ENCODE measurements at regions not wholly inside any gene's neighbourhood (a gene's known extent, or its start where the extent isn't known, plus 50 kb on each side); places are given as distances from the start of the nearest gene placed in this dataset.
"Not testable (repeated sequence)": the region's sequence is repeated elsewhere in the genome, so short reads cannot be mapped to it uniquely, and the experiment has no call there.

DNA sequence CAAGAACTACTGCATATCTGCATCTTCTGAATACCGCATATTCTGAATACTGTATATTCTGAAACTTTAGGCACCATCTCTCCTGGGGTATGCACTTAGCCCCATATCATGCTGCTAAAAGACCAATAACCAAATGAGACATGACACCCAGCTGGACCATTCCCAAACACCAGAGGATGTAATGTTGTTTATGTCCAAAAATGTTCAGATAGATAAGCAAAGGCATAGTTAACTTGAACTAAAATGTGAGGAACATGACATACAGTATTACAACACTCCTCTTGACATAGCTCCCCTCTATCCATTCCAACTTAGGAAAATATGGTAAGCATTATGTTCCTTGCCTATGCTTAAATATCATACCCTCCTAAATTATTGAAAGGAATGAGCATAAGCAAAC, 127.3 kb downstream of the TENT5A start:
- no peak for DNase-seq (ENCODE audit: low spot score)

- DNase-seq (ENCODE audit: low spot score), result no peak
Observed at GRCh38 chr6:81624453-81624852, 128.0 kb downstream of the TENT5A start.

GRCh38 chr6:81623106-81623759, 129.2 kb downstream of the TENT5A start:
- no peak for DNase-seq (ENCODE audit: low spot score)

- no peak for DNase-seq (ENCODE audit: low spot score)
Observed at GRCh38 chr6:81621816-81622395, 130.6 kb downstream of the TENT5A start.

DNA sequence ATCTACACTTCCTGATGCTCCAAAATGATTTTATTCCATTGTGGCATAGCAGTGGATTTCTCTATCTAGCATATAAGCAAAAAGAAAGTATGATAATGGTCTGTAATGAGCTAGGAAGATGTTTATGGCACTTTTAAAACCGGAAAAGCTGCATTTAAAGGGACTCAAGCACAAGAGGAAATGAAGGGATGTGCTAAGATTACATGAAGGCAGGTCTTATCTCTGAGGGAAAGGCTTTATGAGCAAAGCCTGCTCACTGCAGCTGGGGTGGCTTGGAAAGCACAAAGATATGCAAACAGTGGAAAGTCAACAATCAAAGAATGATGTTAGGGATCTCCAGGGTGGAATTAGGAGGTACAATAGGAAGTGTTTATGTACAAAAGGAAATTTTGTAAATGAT, 138.2 kb downstream of the TENT5A start:
- peak; percentile 63 for DNase-seq (ENCODE audit: low spot score)

DNA sequence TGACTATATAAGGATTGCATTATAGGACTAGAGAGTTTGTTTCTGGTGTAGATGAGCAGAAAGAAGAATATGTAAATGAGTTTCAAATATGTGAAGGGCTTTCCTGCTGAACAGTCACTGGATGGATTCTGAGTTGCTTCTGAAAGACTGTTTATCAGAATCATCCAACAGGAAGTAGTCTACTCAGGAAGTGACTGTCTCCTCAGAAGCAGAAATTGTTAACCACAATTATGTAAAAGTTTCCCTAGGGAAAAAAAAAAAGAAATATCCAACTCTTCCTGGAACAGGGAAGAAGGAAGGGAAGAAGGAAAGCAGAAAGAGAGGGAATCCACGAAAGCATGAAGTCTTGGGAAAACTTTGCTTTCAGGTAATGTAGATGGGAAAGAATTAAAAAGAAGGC, 138.9 kb downstream of the TENT5A start:
- peak; percentile 53 for DNase-seq (ENCODE audit: low spot score)

DNA sequence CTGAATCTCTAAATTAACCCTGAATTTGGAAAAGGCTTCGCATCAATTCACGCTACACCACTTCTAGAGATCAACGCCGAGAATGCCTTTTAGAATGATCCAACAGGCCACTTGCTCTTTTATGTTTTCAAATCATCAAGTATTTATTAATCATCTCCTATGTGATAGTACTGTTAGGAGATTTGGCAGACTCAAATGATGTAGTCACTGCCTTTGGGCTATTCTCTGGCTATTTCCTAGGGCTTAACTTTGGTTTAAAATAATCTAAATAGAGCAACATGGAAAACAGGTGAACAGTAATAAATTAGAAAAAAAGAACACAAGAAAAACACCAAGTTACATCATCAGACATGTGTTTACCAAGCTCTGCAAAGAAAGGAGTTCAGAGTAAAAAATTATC, 140.3 kb downstream of the TENT5A start:
- DNase-seq (ENCODE audit: low spot score), result no peak

GRCh38 chr6:81609736-81610135, 142.7 kb downstream of the TENT5A start:
- no peak for DNase-seq (ENCODE audit: low spot score)

GRCh38 chr6:81608776-81609175, 143.7 kb downstream of the TENT5A start:
- DNase-seq (ENCODE audit: low spot score), result no peak

GRCh38 chr6:81606965-81607381, 145.5 kb downstream of the TENT5A start:
- no peak for DNase-seq (ENCODE audit: low spot score)

GRCh38 chr6:81605526-81605925, 147.0 kb downstream of the TENT5A start:
- no peak for DNase-seq (ENCODE audit: low spot score)

GRCh38 chr6:81601918-81602317, 150.6 kb downstream of the TENT5A start:
- no peak for DNase-seq (ENCODE audit: low spot score)

DNA sequence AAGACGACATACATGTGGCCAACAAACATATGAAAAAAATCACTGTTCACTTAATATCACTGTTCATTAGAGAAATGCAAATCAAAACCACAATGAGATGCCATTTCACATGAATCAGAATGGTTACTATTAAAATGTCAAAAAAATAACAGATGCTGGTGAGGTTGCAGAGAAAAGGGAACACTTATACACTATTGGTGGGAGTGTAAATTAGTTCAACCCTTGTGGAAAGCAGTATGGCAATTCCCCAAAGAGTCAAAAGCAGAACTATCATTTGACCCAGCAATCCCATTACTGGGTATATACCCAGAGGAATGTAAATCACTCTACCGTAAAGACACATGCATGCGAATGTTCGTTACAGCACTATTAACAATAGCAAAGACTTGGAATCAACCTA, 152.0 kb downstream of the TENT5A start:
- not testable (repeated sequence) for DNase-seq (ENCODE audit: low spot score)

DNA sequence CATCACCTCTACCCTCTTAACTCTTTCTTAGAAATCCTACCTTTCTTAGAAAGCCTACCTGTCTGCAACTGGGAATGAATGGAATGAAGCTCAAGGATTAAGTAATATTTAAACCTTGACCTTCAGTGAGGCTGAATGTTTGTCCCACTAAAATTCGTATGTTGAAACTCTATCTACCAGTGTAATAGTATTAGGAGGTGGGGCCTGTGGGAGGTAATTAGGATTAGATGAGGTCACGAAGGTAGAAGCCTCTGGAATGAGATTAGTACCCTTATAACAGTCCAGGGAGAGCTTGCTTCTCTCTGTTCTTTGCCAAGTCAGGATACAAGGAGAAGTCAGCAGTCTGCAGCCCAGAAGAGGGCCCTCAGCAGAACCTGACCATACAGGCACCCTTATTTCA, 158.0 kb downstream of the TENT5A start:
- DNase-seq (ENCODE audit: low spot score), result no peak

- DNase-seq (ENCODE audit: low spot score), result no peak
Observed at GRCh38 chr6:81590314-81590691, 162.2 kb downstream of the TENT5A start.

DNA sequence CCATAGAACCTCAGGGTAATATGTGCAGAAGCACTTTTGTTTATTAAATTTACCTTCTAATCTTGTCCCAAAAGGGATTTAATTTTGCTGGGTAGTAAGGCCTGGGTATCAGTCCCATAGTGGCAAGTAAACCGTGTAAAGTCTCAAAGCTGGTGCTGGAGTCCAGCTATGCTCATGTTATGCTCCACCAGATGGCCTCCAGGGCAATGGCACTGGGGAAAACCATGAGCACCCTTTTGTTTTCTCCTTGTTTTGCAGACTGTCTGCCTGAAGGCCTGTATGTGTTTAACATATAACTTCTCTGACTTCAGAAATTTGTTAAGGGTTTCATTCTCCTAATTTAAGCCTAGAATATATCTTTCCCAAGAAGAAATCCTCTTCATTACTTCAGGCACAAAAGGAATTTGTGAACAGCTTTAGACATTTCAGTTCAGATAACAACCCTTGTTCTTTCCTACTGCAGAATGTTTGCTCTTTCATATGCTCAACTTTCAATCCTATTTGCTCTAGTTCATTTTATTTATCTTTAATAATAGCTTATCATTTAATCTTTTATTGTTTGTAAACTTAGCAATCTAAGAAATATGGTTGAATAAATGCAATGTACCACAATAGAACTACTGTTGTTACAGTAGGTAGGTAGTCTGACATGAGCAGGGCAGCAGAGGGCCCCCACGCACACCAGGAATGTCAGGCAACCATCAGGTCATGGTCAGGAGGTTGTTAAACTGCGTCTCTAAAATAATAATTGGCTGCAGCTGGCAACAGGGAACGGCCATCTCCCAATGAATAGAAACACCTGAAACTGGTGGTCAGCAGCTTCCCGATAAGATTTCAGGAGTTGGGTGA, 162.8 kb downstream of the TENT5A start:
- peak; percentile 26 for DNase-seq (ENCODE audit: low spot score)

GRCh38 chr6:81585686-81586085, 166.8 kb downstream of the TENT5A start:
- DNase-seq (ENCODE audit: low spot score), result not testable (repeated sequence)

DNA sequence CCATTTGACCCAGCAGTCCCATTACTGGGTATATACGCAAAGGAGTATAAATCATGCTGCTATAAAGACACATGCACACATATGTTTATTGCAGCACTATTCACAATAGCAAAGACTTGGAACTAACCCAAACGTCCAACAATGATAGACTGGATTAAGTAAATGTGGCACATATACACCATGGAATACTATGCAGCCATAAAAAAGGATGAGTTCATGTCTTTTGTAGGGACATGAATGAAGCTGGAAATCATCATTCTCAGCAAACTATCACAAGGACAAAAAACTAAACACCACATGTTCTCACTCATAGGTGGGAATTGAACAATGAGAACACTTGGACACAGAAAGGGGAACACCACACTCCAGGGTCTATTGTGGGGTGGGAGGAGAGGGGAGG, 168.3 kb downstream of the TENT5A start:
- DNase-seq (ENCODE audit: low spot score), result not testable (repeated sequence)

DNA sequence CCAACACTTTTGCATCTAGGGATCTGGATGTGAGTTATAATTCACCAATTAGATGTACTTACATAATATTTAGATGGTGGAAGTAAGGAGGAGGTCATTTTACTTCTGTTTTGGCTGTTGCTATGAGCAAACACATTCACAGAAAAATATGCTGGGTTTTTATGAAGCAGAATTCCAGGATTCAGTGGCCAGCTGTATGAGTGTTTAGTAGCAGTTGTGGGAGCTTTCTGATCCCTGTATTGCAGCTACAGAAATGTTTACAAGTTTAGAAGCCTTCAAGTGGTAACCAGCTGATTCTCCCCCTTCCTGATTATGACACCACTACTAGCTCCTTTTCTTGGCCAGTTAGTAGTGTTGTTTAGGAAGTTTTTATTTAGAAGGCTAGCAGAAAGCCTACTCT, 177.0 kb downstream of the TENT5A start:
- DNase-seq (ENCODE audit: low spot score), result no peak

DNA sequence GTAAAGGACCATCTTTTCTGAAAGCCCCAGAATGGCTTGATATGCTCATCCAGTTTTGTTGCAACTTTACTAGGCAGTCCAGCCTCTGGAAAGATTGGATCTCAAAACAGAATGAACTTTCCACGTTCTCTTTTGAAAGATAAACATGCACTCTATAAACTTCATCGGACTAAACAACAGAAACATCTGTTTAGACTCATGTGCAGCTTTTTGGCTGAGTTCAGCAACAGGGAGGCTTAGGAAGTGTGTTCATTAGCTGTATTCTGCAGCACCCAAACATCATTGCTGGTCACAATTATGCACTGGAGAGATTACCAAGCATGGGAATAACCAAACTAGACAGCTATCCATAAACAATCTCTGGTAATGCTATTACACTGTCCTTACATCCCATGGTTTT, 180.5 kb downstream of the TENT5A start:
- no peak for DNase-seq (ENCODE audit: low spot score)

GRCh38 chr6:81570681-81571080, 181.8 kb downstream of the TENT5A start:
- DNase-seq (ENCODE audit: low spot score), result no peak

- DNase-seq (ENCODE audit: low spot score), result no peak
Observed at GRCh38 chr6:81568973-81569372, 183.5 kb downstream of the TENT5A start.

DNA sequence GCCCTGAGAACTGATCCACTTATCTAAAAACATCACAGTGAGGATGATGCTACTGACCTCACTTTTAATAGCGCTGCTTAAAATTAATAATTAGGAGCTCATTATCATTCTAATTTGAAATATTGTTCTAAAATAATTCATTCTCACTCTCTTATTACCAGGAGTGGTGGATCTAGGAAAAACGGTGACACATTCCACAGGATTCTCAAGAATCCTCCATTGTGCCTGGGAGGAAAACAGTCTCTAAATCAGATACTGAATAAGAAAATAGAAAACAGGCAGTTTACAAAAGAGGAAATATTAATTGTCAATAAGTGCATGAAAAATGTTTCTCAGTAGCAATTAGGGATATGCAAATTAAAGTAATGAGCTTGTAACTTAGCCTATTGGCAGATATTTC, 187.4 kb downstream of the TENT5A start:
- no peak for DNase-seq (ENCODE audit: low spot score)

Data from HT-29 (cell line).